Left renal cortex interstitium (tissue), 4 donors: ENCODE measurements at regions not wholly inside any gene's neighbourhood (a gene's known extent, or its start where the extent isn't known, plus 50 kb on each side); places are given as distances from the start of the nearest gene placed in this dataset.

Experiments used
- DNase-seq, 4 donors: peaks; one replicate each; pipeline ENCODE4 v3.0.0-alpha.2; 2013; ENCODE audit warnings: low read depth in 4 of 4, low spot score in 2 of 4, missing footprints in 1 of 4

GRCh38 chr15:95345867-95346266 is 984.6 kb upstream of the NR2F2 start:
- no peak for DNase-seq

- DNase-seq, result no peak
Measured at GRCh38 chr15:95346721-95347475, 983.6 kb upstream of the NR2F2 start.

GRCh38 chr15:95347837-95348236 is 982.7 kb upstream of the NR2F2 start:
- no peak for DNase-seq

GRCh38 chr15:95350908-95351307 is 979.6 kb upstream of the NR2F2 start:
- DNase-seq, result no peak

- no peak for DNase-seq
Measured at GRCh38 chr15:95352631-95353187, 977.8 kb upstream of the NR2F2 start.

GRCh38 chr15:95353512-95353911 is 977.0 kb upstream of the NR2F2 start:
- DNase-seq, result no peak

GRCh38 chr15:95359966-95360365 is 970.5 kb upstream of the NR2F2 start:
- DNase-seq, result no peak

GRCh38 chr15:95362306-95362705 is 968.2 kb upstream of the NR2F2 start:
- DNase-seq, result no peak

- DNase-seq, result no peak
Measured at GRCh38 chr15:95363646-95364045, 966.9 kb upstream of the NR2F2 start.

GRCh38 chr15:95365511-95366107 is 964.9 kb upstream of the NR2F2 start:
- DNase-seq, result peak; percentile 57 to 85 (median 78)

- no peak for DNase-seq
Measured at GRCh38 chr15:95368191-95368590, 962.3 kb upstream of the NR2F2 start.

- no peak for DNase-seq
Measured at GRCh38 chr15:95368755-95369601, 961.5 kb upstream of the NR2F2 start.

- no peak for DNase-seq
Measured at GRCh38 chr15:95370291-95370690, 960.2 kb upstream of the NR2F2 start.

GRCh38 chr15:95371664-95372063 is 958.8 kb upstream of the NR2F2 start:
- no peak for DNase-seq

GRCh38 chr15:95375281-95375680 is 955.2 kb upstream of the NR2F2 start:
- no peak for DNase-seq

- no peak for DNase-seq
Measured at GRCh38 chr15:95377258-95377852, 953.1 kb upstream of the NR2F2 start.

GRCh38 chr15:95394186-95395067 is 936.1 kb upstream of the NR2F2 start:
- no peak for DNase-seq

- DNase-seq, result no peak
Measured at GRCh38 chr15:95400428-95400827, 930.1 kb upstream of the NR2F2 start.

GRCh38 chr15:95401587-95401986 is 928.9 kb upstream of the NR2F2 start:
- DNase-seq, result no peak

- DNase-seq, result no peak
Measured at GRCh38 chr15:95405447-95405846, 925.1 kb upstream of the NR2F2 start.
